RCC 7860 (cell line): ENCODE measurements at regions not wholly inside any gene's neighbourhood (a gene's known extent, or its start where the extent isn't known, plus 50 kb on each side); places are given as distances from the start of the nearest gene placed in this dataset.
"Not testable (repeated sequence)": the region's sequence is repeated elsewhere in the genome, so short reads cannot be mapped to it uniquely, and the experiment has no call there.

Experiments used
- DNase-seq: peaks from one replicate; pipeline ENCODE4 v3.0.0-alpha.2; 2015; ENCODE audit warnings: low spot score
- FAIRE-seq: peaks from 2 replicates; lab custom pipeline; 2012; peaks lifted over from hg19 to GRCh38; lab: Jason Lieb, UNC

- no peak for DNase-seq
- FAIRE-seq, result no peak
These were observed 105.4 kb upstream of the VANGL1 start for GRCh38 chr1:115536279-115536816.

- peak; percentile 93 for DNase-seq
- FAIRE-seq, result peak; percentile 99
These were observed 107.7 kb upstream of the VANGL1 start for GRCh38 chr1:115534106-115534505.

DNA sequence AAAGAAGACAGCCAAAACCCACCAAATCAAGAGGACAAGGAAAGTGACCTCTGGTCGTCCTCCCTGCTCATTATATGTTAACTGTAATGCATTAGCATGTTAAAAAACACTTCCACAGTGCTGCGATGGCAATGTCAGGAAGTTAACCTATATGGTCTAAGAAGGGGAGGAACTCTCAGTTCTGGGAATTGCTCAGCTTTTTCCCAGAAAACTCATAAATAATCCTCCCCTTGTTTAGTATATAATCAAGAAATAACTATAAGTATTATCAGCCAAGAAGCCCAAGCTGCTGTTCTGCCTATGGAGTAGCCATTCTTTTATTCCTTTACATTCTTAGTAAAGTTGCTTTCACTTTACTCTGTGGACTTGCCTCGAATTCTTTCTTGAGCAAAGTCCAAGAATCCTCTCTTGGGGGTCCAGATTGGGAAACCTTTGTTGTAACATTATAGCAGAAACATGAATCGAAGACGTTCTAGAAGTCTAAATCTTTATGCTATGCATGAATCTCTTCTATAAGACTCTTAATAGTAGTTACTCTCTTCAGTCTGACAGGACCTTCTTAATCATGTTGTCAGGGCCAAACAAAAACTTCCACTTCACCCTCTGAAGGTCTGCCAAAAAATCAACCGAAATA lies 110.0 kb upstream of the VANGL1 start:
- DNase-seq, result no peak
- FAIRE-seq, result peak; percentile 34

DNA sequence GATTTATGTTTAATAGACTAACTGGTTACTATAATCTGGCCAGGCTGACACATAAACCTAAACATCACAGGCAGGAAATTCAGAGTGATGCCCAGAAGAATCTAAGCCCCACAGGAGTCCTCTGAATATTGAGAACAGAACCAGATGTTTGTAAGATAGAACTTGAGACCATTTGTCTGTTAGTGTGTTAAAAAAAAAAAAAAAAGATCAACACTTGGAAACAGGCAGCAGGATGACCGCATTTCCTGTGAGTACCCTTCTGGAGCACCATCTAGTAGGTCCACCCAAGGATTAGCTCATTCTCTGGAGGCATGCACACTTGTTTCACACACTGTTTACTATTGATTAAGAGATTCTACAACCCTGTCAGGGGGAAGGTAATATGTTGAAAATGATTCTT lies 111.4 kb upstream of the VANGL1 start:
- FAIRE-seq, result peak; percentile 55
- peak; percentile 53 for DNase-seq

DNA sequence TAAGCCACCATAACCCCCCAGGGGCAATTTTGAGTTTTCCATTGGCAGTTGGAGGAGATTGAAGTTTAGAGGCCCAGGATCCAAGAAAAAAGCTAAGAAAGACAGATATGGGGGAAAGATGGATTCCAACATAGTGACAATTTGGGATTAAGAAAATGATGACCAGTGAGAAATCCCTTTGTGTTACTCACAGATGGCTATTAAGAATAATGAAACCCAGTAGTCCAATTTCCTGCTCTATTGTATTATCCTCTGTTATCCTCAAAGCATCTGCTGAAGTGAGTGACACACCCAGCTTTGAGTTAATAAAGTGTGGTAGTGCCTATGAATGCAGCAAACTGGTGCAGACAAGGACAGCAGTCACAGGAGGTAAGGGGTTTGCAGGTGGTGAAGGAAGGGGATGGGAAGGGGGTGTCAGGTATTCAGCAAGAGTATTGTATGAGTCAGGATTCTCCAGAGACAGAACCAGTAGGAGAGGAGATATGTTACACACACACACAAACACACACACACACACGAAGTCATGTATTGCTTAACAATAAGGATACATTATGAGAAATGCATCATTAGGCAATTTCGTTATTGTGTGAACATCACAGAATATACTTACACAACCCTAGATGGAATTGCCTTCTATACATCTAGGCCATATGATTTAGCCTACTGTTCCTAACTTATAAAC lies 112.4 kb upstream of the VANGL1 start:
- no peak for DNase-seq
- FAIRE-seq, result no peak

DNA sequence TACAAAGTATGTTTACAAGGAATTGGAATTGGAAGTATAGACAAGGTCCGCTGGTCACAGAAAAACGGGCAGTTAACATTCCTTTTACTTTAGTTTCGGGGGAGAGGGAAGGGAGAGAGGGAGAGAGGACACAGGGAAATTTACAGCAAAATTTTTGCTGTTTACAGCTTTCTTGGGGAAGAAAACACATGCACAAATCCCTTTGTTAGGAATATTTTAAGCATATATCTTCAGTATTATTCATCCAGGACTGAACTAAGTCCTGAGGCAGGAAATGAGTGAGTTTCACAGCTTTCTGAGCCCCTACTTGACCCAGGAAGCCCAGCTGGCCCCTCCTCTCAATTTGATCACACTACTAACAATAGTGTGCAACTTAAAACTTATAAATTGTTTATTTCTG lies 113.4 kb upstream of the VANGL1 start:
- not testable (repeated sequence) for DNase-seq
- FAIRE-seq, result peak; percentile 79

GRCh38 chr1:115527746-115528145 lies 114.0 kb upstream of the VANGL1 start:
- FAIRE-seq (no peak), DNase-seq (no peak)

GRCh38 chr1:115526900-115527299 lies 114.9 kb upstream of the VANGL1 start:
- DNase-seq (no peak), FAIRE-seq (no peak)

DNA sequence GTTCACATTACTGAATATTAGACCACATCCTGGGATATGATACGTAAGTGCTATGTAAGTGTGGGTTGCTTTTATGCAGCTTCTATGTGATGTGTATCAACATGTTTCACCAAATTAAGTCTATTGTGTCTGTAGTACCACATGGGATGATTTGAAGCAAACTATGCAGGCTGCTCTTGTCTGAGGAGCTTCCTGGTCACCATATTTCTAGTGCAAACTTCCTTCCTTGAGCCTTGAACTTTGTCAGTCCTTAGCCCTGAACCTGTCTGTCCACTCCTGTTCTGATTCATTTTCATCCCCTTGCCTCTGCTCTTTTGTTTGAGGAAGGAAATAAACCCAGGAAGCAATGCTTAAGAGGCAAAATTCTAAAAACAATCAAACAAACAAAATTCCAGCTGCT lies 117.5 kb upstream of the VANGL1 start:
- DNase-seq, result no peak
- no peak for FAIRE-seq

DNA sequence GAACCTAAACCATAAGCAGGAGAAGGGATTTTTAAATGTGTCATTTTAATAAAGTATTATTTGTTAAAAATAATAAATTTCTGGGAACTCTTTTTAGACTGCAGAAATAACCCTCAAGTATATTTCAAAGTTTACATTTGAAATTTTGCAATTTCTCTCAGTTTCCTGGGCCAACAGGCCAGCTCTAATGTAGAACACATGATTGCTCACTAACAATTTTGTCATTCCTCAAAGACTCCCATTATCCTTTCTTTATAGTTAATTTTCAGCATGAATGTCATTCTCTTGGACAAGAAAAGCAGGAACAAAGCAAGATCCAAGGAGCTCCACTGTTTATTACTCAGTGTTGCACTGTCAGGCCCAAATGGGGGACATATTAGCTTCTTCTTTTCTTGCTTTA lies 119.4 kb upstream of the VANGL1 start:
- FAIRE-seq, result no peak
- DNase-seq, result no peak

- DNase-seq (no peak), FAIRE-seq (no peak)
These were observed 126.5 kb upstream of the VANGL1 start for GRCh38 chr1:115515270-115515669.

DNA sequence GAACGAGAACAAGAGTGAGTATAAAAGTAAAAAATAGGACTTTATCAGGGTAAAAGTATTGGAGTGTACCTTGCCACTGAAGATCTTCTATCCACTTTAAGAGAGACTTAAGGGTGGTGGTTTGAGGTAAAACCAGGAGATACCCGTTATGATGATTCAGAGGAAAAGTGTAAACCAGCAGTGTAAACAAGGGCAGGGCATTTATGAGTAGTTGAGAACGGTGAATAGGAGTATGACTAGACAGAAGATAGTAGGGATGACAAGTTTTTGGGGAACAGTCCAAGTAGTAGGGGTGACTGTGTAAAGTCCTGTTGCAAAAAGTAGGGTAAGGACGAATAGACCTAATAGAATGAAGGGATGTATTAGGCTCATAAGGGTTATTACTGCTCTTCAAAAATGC lies 131.5 kb upstream of the VANGL1 start:
- DNase-seq, FAIRE-seq: not testable (repeated sequence)

- FAIRE-seq (no peak), DNase-seq (no peak)
These were observed 133.9 kb upstream of the VANGL1 start for GRCh38 chr1:115507901-115508300.

DNA sequence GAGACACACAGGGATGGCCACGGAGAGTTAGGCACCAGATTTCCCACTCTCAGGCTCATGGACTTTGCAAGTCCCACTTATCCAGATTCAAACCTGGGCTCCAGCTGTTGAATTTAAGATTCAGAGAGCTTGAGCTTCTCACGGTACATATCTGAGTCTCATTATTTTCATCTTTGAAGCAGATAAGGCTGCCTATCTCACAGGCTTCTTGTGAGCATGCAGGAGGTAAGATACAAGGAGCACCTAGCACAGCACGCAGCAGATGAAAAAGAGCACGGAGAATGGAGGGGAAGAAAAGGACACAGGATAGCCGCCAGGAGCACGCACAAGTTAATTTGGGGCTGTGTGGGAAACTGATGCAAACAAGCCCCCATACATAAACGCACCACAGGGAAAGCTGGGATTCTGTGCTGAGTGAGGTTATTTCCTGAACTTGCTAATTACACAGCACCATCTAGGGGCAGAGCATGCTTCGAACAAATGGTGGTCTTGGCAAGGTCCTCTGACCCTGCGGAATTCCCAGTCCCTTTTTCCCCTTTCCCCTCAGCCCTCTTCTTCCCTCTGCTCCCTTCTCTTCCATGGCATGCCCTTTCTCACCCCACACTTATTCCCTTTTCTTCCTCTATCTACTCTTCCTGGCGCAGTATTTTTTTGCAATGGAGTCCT lies 134.7 kb upstream of the VANGL1 start:
- DNase-seq (no peak), FAIRE-seq (no peak)

GRCh38 chr1:115506518-115506917 lies 135.3 kb upstream of the VANGL1 start:
- FAIRE-seq, result no peak
- DNase-seq, result no peak

DNA sequence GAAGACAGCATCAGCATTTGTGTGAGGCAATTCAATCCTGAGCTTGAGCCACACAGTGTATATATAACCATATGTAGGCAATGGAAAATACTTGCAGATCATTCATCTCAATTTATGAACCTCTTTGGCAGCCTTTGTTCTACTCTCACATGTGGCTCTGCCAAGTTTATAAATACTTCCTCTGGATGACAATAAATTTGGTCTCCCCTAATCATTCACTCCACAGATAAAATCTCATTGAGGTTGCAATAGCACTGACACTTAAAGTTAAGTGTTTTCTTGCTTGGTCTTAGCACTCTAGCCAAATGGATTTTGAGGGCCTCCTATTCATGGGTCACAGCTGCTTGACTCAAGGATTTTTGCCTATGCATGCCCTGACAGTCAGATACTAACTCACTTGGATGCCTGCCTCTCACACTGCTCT lies 136.6 kb upstream of the VANGL1 start:
- DNase-seq (no peak), FAIRE-seq (no peak)

DNA sequence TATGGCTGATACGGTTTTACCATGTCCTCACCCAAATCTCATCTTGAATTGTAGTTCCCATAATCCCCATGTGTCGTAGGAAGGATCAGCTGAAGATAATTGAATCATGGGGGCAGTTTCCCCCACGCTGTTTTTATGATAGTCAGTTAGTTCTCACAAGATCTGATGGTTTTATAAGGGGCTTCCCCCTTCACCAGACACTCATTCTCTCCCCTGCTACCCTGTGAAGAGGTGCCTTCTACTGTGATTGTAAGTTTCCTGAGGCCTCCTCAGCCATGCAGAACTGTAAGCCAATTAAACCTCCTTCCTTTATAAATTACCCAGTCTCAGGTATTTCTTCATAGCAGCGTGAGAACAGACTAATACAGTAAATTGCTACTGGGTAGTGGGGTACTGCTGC lies 139.6 kb upstream of the VANGL1 start:
- not testable (repeated sequence) for FAIRE-seq, DNase-seq

DNA sequence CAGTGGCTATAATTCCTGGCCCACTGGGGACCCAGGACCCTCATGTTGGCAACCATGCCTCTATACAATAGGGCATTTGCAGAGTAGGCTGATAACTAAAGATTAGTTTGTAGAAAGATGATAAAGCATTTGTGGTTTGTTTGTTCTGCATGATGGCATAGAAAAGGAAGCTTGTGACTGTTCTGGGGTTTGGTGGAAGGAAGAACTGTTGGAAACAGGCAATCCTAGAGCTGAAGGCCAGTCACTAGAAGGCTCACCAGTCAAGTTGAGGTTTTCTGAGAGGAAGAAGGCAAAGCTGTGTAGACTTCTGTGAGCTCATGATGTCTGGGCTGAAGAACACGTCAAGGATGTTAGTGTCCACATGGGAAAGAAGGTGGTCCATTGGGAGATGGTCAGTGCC lies 140.3 kb upstream of the VANGL1 start:
- DNase-seq (peak; percentile 33), FAIRE-seq (no peak)

DNA sequence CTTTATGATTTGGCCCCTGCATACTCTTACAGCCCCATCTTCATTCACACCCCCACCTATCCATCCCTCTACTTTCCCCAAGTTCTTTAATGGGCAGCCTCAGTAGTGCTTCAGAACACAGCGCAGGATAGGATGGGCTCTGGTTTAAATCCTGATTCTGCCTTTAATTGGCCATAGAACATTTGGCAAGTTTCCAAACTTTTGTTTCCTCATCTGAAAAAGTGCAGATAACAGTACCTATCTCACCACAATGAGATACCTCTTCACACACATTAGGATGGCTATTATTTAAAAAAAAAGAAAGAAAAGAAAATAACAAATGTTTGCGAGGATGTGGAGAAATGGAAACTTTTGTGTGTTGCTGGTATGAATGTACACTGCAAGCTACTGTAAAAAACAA lies 142.5 kb upstream of the VANGL1 start:
- no peak for FAIRE-seq
- no peak for DNase-seq

DNA sequence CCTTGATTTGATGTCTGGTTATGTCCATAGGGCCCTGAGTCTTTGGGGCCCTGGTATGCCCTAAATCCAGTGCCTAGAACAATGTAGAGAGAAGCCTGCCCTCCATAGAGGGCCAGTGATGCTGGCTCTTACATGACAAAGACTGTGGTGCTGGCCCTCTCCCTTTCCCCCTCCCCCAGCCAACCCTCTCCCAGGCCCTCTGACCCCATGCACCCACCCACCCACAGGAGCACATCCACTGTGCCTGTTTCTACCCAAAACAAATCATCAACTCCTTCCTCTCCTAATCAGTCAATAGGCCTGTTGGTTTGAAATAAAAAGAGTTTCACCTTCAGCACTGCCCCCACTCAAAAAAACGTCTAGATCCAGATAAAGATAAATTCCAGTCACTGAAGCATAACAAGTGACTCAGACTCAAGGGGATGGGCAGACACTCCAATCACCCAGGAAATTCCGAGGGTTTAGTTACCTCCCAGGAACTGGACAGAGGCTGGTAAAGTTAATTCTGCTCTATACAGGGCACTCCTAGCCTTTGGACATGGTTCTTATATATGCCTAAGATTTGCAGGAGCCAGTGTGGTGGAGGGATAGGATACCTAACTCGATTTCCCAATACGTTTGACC lies 144.8 kb upstream of the VANGL1 start:
- peak; percentile 95 for DNase-seq
- peak; percentile 99 for FAIRE-seq

DNA sequence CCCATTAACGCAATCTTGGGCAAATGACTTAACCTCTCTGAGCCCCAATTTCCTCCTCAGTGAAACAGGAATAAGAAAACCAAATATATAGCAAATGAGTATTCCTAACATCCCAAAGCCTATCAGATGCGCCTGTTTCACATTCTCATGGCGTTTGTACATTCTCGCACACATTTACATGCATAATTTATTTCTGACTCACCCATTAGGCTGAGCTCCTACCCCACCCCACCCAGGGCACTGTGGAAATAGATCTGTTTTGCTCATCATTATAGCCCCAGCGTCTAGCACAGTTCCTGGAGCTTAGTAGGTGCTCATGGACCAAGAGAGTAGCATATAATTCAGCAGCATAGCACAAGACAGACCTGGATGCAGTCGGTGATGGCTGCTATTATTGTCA lies 146.1 kb upstream of the VANGL1 start:
- DNase-seq, result peak; percentile 55
- FAIRE-seq, result peak; percentile 81
